ENCODE measurements at regions not wholly inside any gene's neighbourhood (a gene's known extent, or its start where the extent isn't known, plus 50 kb on each side); places are given as distances from the start of the nearest gene placed in this dataset.

DNA sequence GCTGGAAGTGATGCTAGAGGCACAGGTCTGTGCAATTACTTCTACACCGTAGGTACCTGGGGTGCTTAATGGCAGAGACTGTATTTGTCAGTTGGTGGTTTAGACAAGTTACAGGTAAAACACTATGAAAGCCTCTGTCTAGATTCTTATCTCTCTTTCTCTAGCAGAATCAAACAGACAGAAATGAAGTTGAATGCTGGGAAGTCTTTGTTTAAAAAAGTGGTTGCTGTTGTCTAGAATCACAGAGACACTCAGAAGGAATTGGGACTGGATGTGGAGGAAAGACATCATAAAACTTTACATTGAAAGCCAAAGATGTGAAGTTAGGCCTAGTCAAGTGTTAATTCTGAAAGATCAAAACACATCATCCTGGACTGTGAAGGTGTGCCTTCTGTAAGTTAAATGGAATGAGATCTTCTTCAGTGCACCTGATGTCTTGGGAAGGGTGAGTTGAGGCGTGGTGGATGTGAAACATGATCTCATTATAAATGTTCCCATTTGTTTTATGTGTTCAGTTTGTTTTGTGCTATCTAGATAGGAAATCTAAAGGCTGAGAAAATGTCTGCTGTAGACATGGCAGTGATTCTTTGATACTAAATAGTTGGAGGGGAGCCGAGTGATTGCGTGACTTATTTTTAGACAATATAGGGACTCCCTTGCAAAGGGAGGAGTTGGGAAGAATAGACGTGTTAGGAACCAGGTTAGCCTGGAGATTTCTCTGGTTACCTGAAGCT lies 290.2 kb downstream of the SOX4 start:
- no peak for ATAC-seq
- TF ChIP-seq, protein P1, sequence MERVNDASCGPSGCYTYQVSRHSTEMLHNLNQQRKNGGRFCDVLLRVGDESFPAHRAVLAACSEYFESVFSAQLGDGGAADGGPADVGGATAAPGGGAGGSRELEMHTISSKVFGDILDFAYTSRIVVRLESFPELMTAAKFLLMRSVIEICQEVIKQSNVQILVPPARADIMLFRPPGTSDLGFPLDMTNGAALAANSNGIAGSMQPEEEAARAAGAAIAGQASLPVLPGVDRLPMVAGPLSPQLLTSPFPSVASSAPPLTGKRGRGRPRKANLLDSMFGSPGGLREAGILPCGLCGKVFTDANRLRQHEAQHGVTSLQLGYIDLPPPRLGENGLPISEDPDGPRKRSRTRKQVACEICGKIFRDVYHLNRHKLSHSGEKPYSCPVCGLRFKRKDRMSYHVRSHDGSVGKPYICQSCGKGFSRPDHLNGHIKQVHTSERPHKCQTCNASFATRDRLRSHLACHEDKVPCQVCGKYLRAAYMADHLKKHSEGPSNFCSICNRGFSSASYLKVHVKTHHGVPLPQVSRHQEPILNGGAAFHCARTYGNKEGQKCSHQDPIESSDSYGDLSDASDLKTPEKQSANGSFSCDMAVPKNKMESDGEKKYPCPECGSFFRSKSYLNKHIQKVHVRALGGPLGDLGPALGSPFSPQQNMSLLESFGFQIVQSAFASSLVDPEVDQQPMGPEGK (CRISPR knock-in tag; IDR thresholded peaks at IDR 0.05; ENCODE audit: borderline replicate concordance), result no peak
- TF ChIP-seq, protein P2, sequence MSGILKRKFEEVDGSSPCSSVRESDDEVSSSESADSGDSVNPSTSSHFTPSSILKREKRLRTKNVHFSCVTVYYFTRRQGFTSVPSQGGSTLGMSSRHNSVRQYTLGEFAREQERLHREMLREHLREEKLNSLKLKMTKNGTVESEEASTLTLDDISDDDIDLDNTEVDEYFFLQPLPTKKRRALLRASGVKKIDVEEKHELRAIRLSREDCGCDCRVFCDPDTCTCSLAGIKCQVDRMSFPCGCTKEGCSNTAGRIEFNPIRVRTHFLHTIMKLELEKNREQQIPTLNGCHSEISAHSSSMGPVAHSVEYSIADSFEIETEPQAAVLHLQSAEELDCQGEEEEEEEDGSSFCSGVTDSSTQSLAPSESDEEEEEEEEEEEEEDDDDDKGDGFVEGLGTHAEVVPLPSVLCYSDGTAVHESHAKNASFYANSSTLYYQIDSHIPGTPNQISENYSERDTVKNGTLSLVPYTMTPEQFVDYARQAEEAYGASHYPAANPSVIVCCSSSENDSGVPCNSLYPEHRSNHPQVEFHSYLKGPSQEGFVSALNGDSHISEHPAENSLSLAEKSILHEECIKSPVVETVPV (CRISPR knock-in tag; IDR thresholded peaks at IDR 0.05), result no peak
- TF ChIP-seq SNAI2 (CRISPR knock-in tag; IDR thresholded peaks at IDR 0.05) (no peak), PPARA (CRISPR knock-in tag; IDR thresholded peaks at IDR 0.05; ENCODE audit: borderline replicate concordance) (no peak), RARB (CRISPR knock-in tag; IDR thresholded peaks at IDR 0.05) (no peak), ZFP3 (CRISPR knock-in tag; IDR thresholded peaks at IDR 0.05) (no peak), ZNF70 (CRISPR knock-in tag; IDR thresholded peaks at IDR 0.05) (no peak), ZNF565 (CRISPR knock-in tag; conservative IDR thresholded peaks at IDR 0.05; ENCODE audit: low read depth) (no peak), ISL1 (CRISPR knock-in tag; IDR thresholded peaks at IDR 0.05) (no peak), CSDC2 (CRISPR knock-in tag; IDR thresholded peaks at IDR 0.05) (no peak), GLIS3 (CRISPR knock-in tag; IDR thresholded peaks at IDR 0.05) (no peak), TCF4 (CRISPR knock-in tag; IDR thresholded peaks at IDR 0.05; ENCODE audit: borderline replicate concordance) (no peak), ARNTL (CRISPR knock-in tag; IDR thresholded peaks at IDR 0.05; ENCODE audit: borderline replicate concordance, low read depth) (no peak), ZFP30 (CRISPR knock-in tag; IDR thresholded peaks at IDR 0.05) (no peak), ZNF8 (CRISPR knock-in tag; IDR thresholded peaks at IDR 0.05) (no peak), TOX (CRISPR knock-in tag; IDR thresholded peaks at IDR 0.05; ENCODE audit: borderline replicate concordance) (no peak), POU6F1 (CRISPR knock-in tag; IDR thresholded peaks at IDR 0.05; ENCODE audit: borderline replicate concordance, low read depth) (no peak), BACH2 (CRISPR knock-in tag; IDR thresholded peaks at IDR 0.05; ENCODE audit: borderline replicate concordance) (no peak)

DNA sequence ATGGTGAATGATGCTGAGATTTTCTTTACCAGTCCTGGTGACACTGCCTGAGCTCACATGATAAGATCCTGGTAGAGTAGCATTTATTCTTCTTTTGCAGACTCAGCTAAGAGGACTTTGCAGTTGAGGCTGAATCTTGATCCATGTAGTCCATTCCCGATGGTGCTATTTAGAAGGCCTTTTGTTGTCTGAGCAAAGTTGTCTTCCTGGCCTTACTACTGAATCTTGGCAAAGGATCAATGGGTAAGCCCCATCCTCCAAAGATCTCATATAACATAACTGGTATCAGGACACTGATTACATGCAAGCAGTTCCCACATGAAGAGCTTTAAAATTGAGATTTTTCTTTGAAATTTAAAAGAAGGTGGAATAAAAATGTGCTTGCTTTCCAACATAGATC lies 291.6 kb downstream of the SOX4 start:
- ATAC-seq, result peak; percentile 38
- TF ChIP-seq ZNF70 (CRISPR knock-in tag; IDR thresholded peaks at IDR 0.05), result no peak
- TF ChIP-seq TOX (CRISPR knock-in tag; IDR thresholded peaks at IDR 0.05; ENCODE audit: borderline replicate concordance), result no peak
- no peak for TF ChIP-seq PPARA (CRISPR knock-in tag; IDR thresholded peaks at IDR 0.05; ENCODE audit: borderline replicate concordance)
- no peak for TF ChIP-seq BACH2 (CRISPR knock-in tag; IDR thresholded peaks at IDR 0.05; ENCODE audit: borderline replicate concordance)
- TF ChIP-seq, protein P2 (CRISPR knock-in tag; IDR thresholded peaks at IDR 0.05), result no peak
- TF ChIP-seq ZFP3 (CRISPR knock-in tag; IDR thresholded peaks at IDR 0.05), result no peak
- TF ChIP-seq TCF4 (CRISPR knock-in tag; IDR thresholded peaks at IDR 0.05; ENCODE audit: borderline replicate concordance), result no peak
- no peak for TF ChIP-seq ZNF8 (CRISPR knock-in tag; IDR thresholded peaks at IDR 0.05)
- no peak for TF ChIP-seq CSDC2 (CRISPR knock-in tag; IDR thresholded peaks at IDR 0.05)
- TF ChIP-seq POU6F1 (CRISPR knock-in tag; IDR thresholded peaks at IDR 0.05; ENCODE audit: borderline replicate concordance, low read depth), result no peak
- no peak for TF ChIP-seq RARB (CRISPR knock-in tag; IDR thresholded peaks at IDR 0.05)
- TF ChIP-seq, protein P3, sequence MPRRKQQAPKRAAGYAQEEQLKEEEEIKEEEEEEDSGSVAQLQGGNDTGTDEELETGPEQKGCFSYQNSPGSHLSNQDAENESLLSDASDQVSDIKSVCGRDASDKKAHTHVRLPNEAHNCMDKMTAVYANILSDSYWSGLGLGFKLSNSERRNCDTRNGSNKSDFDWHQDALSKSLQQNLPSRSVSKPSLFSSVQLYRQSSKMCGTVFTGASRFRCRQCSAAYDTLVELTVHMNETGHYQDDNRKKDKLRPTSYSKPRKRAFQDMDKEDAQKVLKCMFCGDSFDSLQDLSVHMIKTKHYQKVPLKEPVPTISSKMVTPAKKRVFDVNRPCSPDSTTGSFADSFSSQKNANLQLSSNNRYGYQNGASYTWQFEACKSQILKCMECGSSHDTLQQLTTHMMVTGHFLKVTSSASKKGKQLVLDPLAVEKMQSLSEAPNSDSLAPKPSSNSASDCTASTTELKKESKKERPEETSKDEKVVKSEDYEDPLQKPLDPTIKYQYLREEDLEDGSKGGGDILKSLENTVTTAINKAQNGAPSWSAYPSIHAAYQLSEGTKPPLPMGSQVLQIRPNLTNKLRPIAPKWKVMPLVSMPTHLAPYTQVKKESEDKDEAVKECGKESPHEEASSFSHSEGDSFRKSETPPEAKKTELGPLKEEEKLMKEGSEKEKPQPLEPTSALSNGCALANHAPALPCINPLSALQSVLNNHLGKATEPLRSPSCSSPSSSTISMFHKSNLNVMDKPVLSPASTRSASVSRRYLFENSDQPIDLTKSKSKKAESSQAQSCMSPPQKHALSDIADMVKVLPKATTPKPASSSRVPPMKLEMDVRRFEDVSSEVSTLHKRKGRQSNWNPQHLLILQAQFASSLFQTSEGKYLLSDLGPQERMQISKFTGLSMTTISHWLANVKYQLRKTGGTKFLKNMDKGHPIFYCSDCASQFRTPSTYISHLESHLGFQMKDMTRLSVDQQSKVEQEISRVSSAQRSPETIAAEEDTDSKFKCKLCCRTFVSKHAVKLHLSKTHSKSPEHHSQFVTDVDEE (CRISPR knock-in tag; IDR thresholded peaks at IDR 0.05), result no peak
- TF ChIP-seq ISL1 (CRISPR knock-in tag; IDR thresholded peaks at IDR 0.05), result no peak
- TF ChIP-seq ESRRG (CRISPR knock-in tag; IDR thresholded peaks at IDR 0.05), result no peak
- TF ChIP-seq ZFP30 (CRISPR knock-in tag; IDR thresholded peaks at IDR 0.05), result no peak
- TF ChIP-seq, protein P4, sequence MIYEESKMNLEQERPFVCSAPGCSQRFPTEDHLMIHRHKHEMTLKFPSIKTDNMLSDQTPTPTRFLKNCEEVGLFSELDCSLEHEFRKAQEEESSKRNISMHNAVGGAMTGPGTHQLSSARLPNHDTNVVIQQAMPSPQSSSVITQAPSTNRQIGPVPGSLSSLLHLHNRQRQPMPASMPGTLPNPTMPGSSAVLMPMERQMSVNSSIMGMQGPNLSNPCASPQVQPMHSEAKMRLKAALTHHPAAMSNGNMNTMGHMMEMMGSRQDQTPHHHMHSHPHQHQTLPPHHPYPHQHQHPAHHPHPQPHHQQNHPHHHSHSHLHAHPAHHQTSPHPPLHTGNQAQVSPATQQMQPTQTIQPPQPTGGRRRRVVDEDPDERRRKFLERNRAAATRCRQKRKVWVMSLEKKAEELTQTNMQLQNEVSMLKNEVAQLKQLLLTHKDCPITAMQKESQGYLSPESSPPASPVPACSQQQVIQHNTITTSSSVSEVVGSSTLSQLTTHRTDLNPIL (CRISPR knock-in tag; IDR thresholded peaks at IDR 0.05; ENCODE audit: low read depth), result no peak
- TF ChIP-seq, protein P1 (CRISPR knock-in tag; IDR thresholded peaks at IDR 0.05; ENCODE audit: borderline replicate concordance), result no peak
